Inflammatory macrophage (primary cell): ENCODE measurements at regions not wholly inside any gene's neighbourhood (a gene's known extent, or its start where the extent isn't known, plus 50 kb on each side); places are given as distances from the start of the nearest gene placed in this dataset.
A peak's percentile ranks its signal among the peaks of the same experiment; 100 is the strongest.
"Not testable (repeated sequence)": the region's sequence is repeated elsewhere in the genome, so short reads cannot be mapped to it uniquely, and the experiment has no call there.

Experiments used
- DNase-seq, 2 donors: peaks; one replicate each; pipeline ENCODE4 v3.0.0-alpha.2; 2020 to 2022

GRCh38 chr2:149902081-149902480 is 314.5 kb upstream of the MMADHC start:
- no peak for DNase-seq

GRCh38 chr2:149901231-149901859 is 313.8 kb upstream of the MMADHC start:
- DNase-seq: no peak

- DNase-seq: no peak
These were observed 311.8 kb upstream of the MMADHC start for GRCh38 chr2:149899390-149899789.

- DNase-seq: no peak
These were observed 307.2 kb upstream of the MMADHC start for GRCh38 chr2:149894760-149895159.

GRCh38 chr2:149894226-149894625 is 306.7 kb upstream of the MMADHC start:
- no peak for DNase-seq

GRCh38 chr2:149892563-149892962 is 305.0 kb upstream of the MMADHC start:
- DNase-seq: no peak

- DNase-seq: no peak
These were observed 298.4 kb upstream of the MMADHC start for GRCh38 chr2:149885946-149886345.

GRCh38 chr2:149885468-149885867 is 297.9 kb upstream of the MMADHC start:
- DNase-seq: no peak

- no peak for DNase-seq
These were observed 297.3 kb upstream of the MMADHC start for GRCh38 chr2:149884871-149885270.

GRCh38 chr2:149877913-149878312 is 290.3 kb upstream of the MMADHC start:
- no peak for DNase-seq

GRCh38 chr2:149877074-149877473 is 289.5 kb upstream of the MMADHC start:
- DNase-seq: no peak

- DNase-seq: no peak
These were observed 286.4 kb upstream of the MMADHC start for GRCh38 chr2:149873936-149874335.

GRCh38 chr2:149872638-149873150 is 285.1 kb upstream of the MMADHC start:
- DNase-seq: no peak

GRCh38 chr2:149872041-149872440 is 284.5 kb upstream of the MMADHC start:
- DNase-seq: no peak

GRCh38 chr2:149871091-149871885 is 283.7 kb upstream of the MMADHC start:
- no peak for DNase-seq

GRCh38 chr2:149863227-149863626 is 275.7 kb upstream of the MMADHC start:
- DNase-seq: no peak

- DNase-seq: no peak
These were observed 273.5 kb upstream of the MMADHC start for GRCh38 chr2:149861034-149861433.

GRCh38 chr2:149860276-149860921 is 272.8 kb upstream of the MMADHC start:
- no peak for DNase-seq

GRCh38 chr2:149858901-149859634 is 271.5 kb upstream of the MMADHC start:
- DNase-seq: peak; percentile 37 to 77

GRCh38 chr2:149858216-149858615 is 270.6 kb upstream of the MMADHC start:
- DNase-seq: no peak

GRCh38 chr2:149857344-149857743 is 269.8 kb upstream of the MMADHC start:
- DNase-seq: no peak

GRCh38 chr2:149855859-149856258 is 268.3 kb upstream of the MMADHC start:
- DNase-seq: not testable (repeated sequence)

GRCh38 chr2:149849591-149849990 is 262.0 kb upstream of the MMADHC start:
- DNase-seq: no peak
